Neural cell (in vitro differentiated cells): ENCODE measurements at regions not wholly inside any gene's neighbourhood (a gene's known extent, or its start where the extent isn't known, plus 50 kb on each side); places are given as distances from the start of the nearest gene placed in this dataset.

Experiments
- H2AFZ ChIP-seq: fragments of 200-600, 300-800 bp; sonication (generic), shearing (Covaris generic); 2 replicates; pipeline ENCODE4 v1.6.0; 2014; ENCODE audit warnings: low read depth, mild to moderate bottlenecking, antibody characterized with exemption, low read length, moderate library complexity
- H3F3A ChIP-seq: fragments of 200-600 bp; shearing (Covaris generic); 2 replicates; pipeline ENCODE4 v1.6.1; 2016; ENCODE audit warnings: mild to moderate bottlenecking, moderate library complexity, mixed read lengths, antibody characterized with exemption, low read length; ENCODE audit not compliant: insufficient read depth, poor library complexity, severe bottlenecking
- H3K27ac ChIP-seq: fragments of 200-600, 300-800 bp; sonication (generic), shearing (Covaris generic); 2 replicates; pipeline ENCODE4 v1.5.1; 2014; ENCODE audit warnings: mild to moderate bottlenecking, low read length, moderate library complexity
- H3K27me3 ChIP-seq: fragments of 300-800, 200-600 bp; sonication (generic), shearing (Covaris generic); 2 replicates; pipeline ENCODE4 v1.6.0; 2014; ENCODE audit warnings: mild to moderate bottlenecking, low read depth, low read length, moderate library complexity; ENCODE audit not compliant: insufficient read depth
- H3K36me3 ChIP-seq: fragments of 300-800, 200-600 bp; sonication (generic), shearing (Covaris generic); 2 replicates; pipeline ENCODE4 v1.5.1; 2014; ENCODE audit warnings: mild to moderate bottlenecking, antibody characterized with exemption, low read length, moderate library complexity; ENCODE audit not compliant: insufficient read depth
- H3K4me2 ChIP-seq: fragments of 300-800, 200-600 bp; sonication (generic), shearing (Covaris generic); 2 replicates; pipeline ENCODE4 v1.6.0; 2014; ENCODE audit warnings: mild to moderate bottlenecking, low read length
- H3K4me3 ChIP-seq: fragments of 300-800, 200-600 bp; sonication (generic), shearing (Covaris generic); 2 replicates; pipeline ENCODE4 v1.5.1; 2014; ENCODE audit warnings: mild to moderate bottlenecking, low read length, moderate library complexity
- H3K79me2 ChIP-seq: fragments of 200-600 bp; shearing (Covaris generic); replicated peaks from 2 replicates; pipeline ENCODE4 v1.6.0; 2014; ENCODE audit warnings: mild to moderate bottlenecking, low read length, moderate library complexity; ENCODE audit not compliant: insufficient read depth
- H3K9ac ChIP-seq: fragments of 300-800, 200-600 bp; sonication (generic), shearing (Covaris generic); 2 replicates; pipeline ENCODE4 v1.6.1; 2016; ENCODE audit warnings: mild to moderate bottlenecking, low read length, mixed read lengths
- H3K9me2 ChIP-seq: fragments of 200-600 bp; shearing (Covaris generic); 2 replicates; pipeline ENCODE4 v1.6.1; 2016; ENCODE audit warnings: mild to moderate bottlenecking, low read length, mixed read lengths; ENCODE audit not compliant: insufficient read depth
- H3K9me3 ChIP-seq: fragments of 200-600, 300-800 bp; sonication (generic), shearing (Covaris generic); 2 replicates; pipeline ENCODE4 v1.6.1; 2016; ENCODE audit warnings: mild to moderate bottlenecking, mixed run types, low read length, moderate library complexity, mixed read lengths
- H4K20me1 ChIP-seq: fragments of 200-600 bp; shearing (Covaris generic); 2 replicates; pipeline ENCODE4 v1.6.1; 2016; ENCODE audit warnings: mild to moderate bottlenecking, mixed run types; ENCODE audit not compliant: insufficient read depth
- CTCF ChIP-seq: fragments of 450-650 bp; IDR thresholded peaks from 2 replicates; pipeline ENCODE4 v1.5.1; 2014; ENCODE audit warnings: antibody characterized with exemption, mild to moderate bottlenecking, moderate library complexity; ENCODE audit not compliant: poor library complexity, severe bottlenecking
- EP300 ChIP-seq: fragments of 450-650 bp; conservative IDR thresholded peaks from 2 replicates; pipeline ENCODE4 v1.6.1; 2014; ENCODE audit warnings: antibody characterized with exemption, mild to moderate bottlenecking, moderate library complexity; ENCODE audit not compliant: poor library complexity, severe bottlenecking
- EZH2 ChIP-seq: fragments of 200-600, 300-800 bp; shearing (Covaris generic), sonication (generic); IDR thresholded peaks from 2 replicates; pipeline ENCODE4 v1.6.1; 2014; ENCODE audit warnings: antibody characterized with exemption, low read length, borderline replicate concordance, mild to moderate bottlenecking; ENCODE audit not compliant: insufficient read depth, poor library complexity, severe bottlenecking
- MXI1 ChIP-seq: fragments of 450-650 bp; conservative IDR thresholded peaks from 2 replicates; pipeline ENCODE4 v1.6.1; 2014; ENCODE audit warnings: antibody characterized with exemption, mild to moderate bottlenecking; ENCODE audit not compliant: poor library complexity, severe bottlenecking
- POLR2AphosphoS5 ChIP-seq: IDR thresholded peaks from 2 replicates; pipeline ENCODE4 v1.6.1; 2012
- RAD21 ChIP-seq: fragments of 450-650 bp; conservative IDR thresholded peaks from 2 replicates; pipeline ENCODE4 v1.6.1; 2014; ENCODE audit warnings: antibody characterized with exemption, mild to moderate bottlenecking, moderate library complexity
- REST ChIP-seq: IDR thresholded peaks from 2 replicates; pipeline ENCODE4 v1.6.1; 2012; ENCODE audit warnings: borderline replicate concordance
- SMC3 ChIP-seq: fragments of 450-650 bp; conservative IDR thresholded peaks from 2 replicates; pipeline ENCODE4 v1.6.1; 2014; ENCODE audit warnings: antibody characterized with exemption, mild to moderate bottlenecking, moderate library complexity; ENCODE audit not compliant: poor library complexity
- TAF1 ChIP-seq: IDR thresholded peaks from 2 replicates; pipeline ENCODE4 v1.6.1; 2012; ENCODE audit warnings: low read depth

GRCh38 chr4:175436196-175436595, 375.9 kb downstream of the GPM6A start:
- H3K4me2 ChIP-seq = no peak overlapping the region
- no peak overlapping the region for H3K9ac ChIP-seq

GRCh38 chr4:175440786-175441185, 371.3 kb downstream of the GPM6A start:
- Histone ChIP-seq H3F3A (no peaks in the 10 kb centered on the region), H3K9me2 (no peaks in the 10 kb centered on the region), H3K27ac (no peak overlapping the region), H3K9ac (no peak overlapping the region), H3K27me3 (no peaks in the 10 kb centered on the region), H3K9me3 (no peaks in the 10 kb centered on the region), H3K79me2 (no peaks in the 10 kb centered on the region), H3K4me2 (no peak overlapping the region), H3K36me3 (no peaks in the 10 kb centered on the region), H3K4me3 (no peak overlapping the region), H4K20me1 (no peaks in the 10 kb centered on the region), H2AFZ (no peak overlapping the region)
- no peak for TF ChIP-seq POLR2AphosphoS5
- no peak for TF ChIP-seq REST
- TF ChIP-seq SMC3 = no peak
- TF ChIP-seq EZH2 = no peak
- no peak for TF ChIP-seq CTCF
- TF ChIP-seq EP300 = no peak
- no peak for TF ChIP-seq TAF1

More at GRCh38 chr4:175436196-175436595, 375.9 kb downstream of the GPM6A start:
- Histone ChIP-seq H4K20me1 (no peaks in the 10 kb centered on the region), H3K27ac (no peak overlapping the region), H2AFZ (no peak overlapping the region), H3K27me3 (no peaks in the 10 kb centered on the region), H3K9me3 (no peaks in the 10 kb centered on the region), H3F3A (no peaks in the 10 kb centered on the region), H3K79me2 (no peaks in the 10 kb centered on the region), H3K4me3 (no peak overlapping the region), H3K9me2 (no peaks in the 10 kb centered on the region), H3K36me3 (no peaks in the 10 kb centered on the region)
- no peak for TF ChIP-seq CTCF
- no peak for TF ChIP-seq RAD21
- no peak for TF ChIP-seq EZH2
- TF ChIP-seq REST = no peak
- TF ChIP-seq POLR2AphosphoS5 = no peak
- TF ChIP-seq SMC3 = no peak
- TF ChIP-seq MXI1 = no peak
- TF ChIP-seq TAF1 = no peak
- no peak for TF ChIP-seq EP300
